ENCODE measurements at regions not wholly inside any gene's neighbourhood (a gene's known extent, or its start where the extent isn't known, plus 50 kb on each side); places are given as distances from the start of the nearest gene placed in this dataset.
"Not testable (repeated sequence)": the region's sequence is repeated elsewhere in the genome, so short reads cannot be mapped to it uniquely, and the experiment has no call there.

GRCh38 chr11:95435628-95436353 lies 204.8 kb upstream of the SESN3 start:
- no peak for DNase-seq (ENCODE audit: low spot score)

- no peak for DNase-seq (ENCODE audit: low spot score)
Observed at GRCh38 chr11:95435192-95435591, 204.2 kb upstream of the SESN3 start.

DNA sequence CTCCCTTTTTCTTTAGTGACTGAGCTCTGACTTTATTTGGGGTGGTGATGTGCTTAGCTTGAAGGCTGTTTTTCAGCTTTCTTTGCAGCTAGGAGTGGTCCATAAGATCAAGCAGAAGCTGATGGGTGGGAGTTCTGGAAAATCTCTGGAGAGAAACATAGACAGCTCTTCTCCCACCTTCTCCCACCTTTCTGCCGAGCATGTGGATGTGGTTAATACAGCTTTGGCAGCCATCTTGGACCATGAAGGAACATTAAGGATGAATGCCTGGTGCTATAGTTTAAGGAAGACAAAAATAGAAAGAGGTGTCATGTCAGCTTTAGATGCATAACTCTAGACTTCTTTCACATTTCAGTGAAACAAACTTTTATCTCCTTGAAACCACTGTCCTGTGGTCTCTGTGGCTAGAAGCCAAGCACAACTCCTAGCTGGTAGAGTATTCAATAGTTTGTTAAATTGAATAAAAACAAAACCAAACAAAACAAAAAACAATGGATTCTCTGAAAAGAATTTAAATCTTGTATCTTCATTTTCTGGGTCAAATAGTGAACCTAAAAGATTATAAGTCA lies 203.6 kb upstream of the SESN3 start:
- no peak for DNase-seq (ENCODE audit: low spot score)

- no peak for DNase-seq (ENCODE audit: low spot score)
Observed at GRCh38 chr11:95434009-95434408, 203.0 kb upstream of the SESN3 start.

- no peak for DNase-seq (ENCODE audit: low spot score)
Observed at GRCh38 chr11:95432714-95433503, 201.9 kb upstream of the SESN3 start.

DNA sequence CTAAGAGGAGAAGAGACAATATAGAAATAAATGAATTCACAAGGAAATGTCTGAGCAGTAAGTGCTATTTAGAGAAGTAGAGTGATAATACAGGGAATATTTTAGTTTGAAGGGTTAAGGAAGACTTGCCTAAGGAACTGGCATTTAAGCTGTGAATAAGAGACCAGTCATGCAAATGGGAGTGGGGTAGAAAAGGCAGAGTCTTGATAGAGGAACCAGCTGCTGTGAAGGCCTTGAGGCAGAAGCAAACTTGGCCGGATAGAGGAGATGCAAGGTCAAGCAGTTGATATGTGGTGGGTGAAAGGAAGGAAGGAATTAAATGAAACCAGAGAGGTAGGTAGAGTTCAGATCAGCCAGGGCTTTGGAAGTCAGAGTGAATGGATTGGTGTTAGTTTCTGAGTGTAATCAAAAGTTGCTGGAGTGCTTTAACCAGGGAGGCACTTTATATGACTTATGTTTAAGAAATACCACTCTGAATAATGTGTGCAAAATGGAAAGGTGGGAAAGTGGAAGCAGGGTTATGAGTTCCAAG lies 198.4 kb upstream of the SESN3 start:
- DNase-seq (ENCODE audit: low spot score) = no peak

DNA sequence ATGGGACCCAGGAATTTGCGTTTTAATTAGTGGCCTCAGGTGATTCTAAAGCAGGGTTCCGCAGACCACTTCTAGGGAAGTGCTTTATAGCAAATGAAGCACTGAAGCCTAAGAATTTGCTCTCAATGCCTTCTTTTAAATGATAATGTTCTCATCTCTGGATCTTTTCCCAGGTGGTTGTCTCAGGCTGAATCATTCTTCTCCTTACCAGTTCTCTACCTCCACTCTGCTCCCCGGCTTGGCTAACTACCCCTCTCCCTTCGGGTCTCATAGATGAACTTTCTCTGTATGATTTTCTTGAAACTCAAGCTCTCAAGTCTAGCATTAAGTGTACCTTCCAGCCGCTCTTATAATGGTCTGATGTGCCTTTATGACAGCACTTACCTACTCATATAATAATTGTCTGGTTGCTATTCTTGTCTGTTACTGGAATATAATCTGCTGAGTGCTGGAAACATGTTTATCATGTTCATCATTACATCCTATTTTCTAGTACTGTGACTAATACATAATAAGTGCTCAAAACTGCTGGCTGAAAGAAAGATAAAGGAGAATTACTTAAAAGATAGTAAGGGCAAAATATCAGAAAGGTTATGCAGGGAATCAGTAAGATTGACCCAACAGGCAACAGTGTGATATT lies 195.9 kb upstream of the SESN3 start:
- DNase-seq (ENCODE audit: low spot score) = no peak

DNA sequence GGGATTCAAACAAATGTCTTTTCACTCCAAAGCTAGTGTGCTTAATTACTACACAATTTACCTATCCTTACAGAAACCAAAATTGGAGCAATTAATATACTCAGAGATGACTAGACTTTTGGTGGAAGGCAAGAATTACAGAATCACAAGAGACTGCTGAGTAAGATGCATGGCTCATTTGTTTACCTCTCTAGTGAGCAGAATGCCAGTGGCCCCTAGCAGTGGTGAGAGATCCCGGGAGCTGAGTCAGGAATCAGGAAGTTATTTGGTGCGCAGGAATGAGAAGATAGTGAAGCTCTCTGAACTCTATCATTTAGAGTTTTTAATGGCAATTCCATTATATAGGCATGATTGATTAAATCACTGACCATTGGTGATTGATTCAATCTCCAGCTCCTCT lies 188.9 kb upstream of the SESN3 start:
- DNase-seq (ENCODE audit: low spot score) = no peak

GRCh38 chr11:95418916-95419315 lies 187.9 kb upstream of the SESN3 start:
- DNase-seq (ENCODE audit: low spot score) = no peak

GRCh38 chr11:95417832-95418231 lies 186.8 kb upstream of the SESN3 start:
- DNase-seq (ENCODE audit: low spot score) = no peak

GRCh38 chr11:95415837-95416304 lies 184.9 kb upstream of the SESN3 start:
- DNase-seq (ENCODE audit: low spot score) = no peak

GRCh38 chr11:95414217-95414616 lies 183.2 kb upstream of the SESN3 start:
- no peak for DNase-seq (ENCODE audit: low spot score)

- DNase-seq (ENCODE audit: low spot score) = no peak
Observed at GRCh38 chr11:95413761-95414160, 182.8 kb upstream of the SESN3 start.

DNA sequence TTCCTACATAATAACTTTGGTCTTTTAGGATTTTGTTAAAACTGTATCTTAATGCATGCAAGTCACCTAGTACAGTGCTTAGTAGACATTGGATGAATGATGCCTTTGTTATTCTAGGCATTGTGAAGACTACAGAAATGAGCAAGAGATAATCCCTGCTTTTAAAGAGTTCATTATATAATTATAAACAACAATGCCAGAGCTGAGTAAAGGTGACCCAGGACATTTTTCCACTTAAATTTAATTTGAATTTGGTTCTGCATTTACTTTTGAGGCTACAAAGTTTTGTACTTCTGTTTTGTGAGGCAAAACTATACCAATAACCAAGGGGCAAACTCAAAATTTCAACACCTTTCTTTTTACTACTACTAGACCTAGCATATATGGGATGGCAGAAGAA lies 182.0 kb upstream of the SESN3 start:
- no peak for DNase-seq (ENCODE audit: low spot score)

GRCh38 chr11:95412074-95412473 lies 181.1 kb upstream of the SESN3 start:
- no peak for DNase-seq (ENCODE audit: low spot score)

- DNase-seq (ENCODE audit: low spot score) = not testable (repeated sequence)
Observed at GRCh38 chr11:95410707-95411106, 179.7 kb upstream of the SESN3 start.

GRCh38 chr11:95406271-95406670 lies 175.3 kb upstream of the SESN3 start:
- DNase-seq (ENCODE audit: low spot score) = no peak

GRCh38 chr11:95404370-95404769 lies 173.4 kb upstream of the SESN3 start:
- DNase-seq (ENCODE audit: low spot score) = no peak

- DNase-seq (ENCODE audit: low spot score) = no peak
Observed at GRCh38 chr11:95398437-95399112, 167.6 kb upstream of the SESN3 start.

DNA sequence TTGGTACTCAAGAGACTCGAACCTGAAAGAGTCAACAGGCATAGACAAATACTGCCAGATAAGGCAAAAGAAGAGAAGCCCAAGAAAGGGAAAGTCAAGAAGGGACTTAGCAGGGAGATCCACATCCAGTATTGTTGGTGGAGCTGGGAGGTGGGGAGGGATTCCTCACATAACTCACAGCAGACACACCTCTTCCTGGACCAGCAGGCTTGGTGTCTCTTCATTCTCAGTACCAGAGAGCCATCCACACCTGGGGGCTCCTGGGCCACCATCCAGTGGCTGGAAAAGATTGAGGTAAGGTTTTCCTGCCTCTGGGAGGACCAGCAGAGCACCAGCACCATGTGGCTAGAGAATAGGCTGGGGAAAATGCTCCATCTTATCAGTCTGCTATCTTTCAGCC lies 161.6 kb upstream of the SESN3 start:
- no peak for DNase-seq (ENCODE audit: low spot score)

DNA sequence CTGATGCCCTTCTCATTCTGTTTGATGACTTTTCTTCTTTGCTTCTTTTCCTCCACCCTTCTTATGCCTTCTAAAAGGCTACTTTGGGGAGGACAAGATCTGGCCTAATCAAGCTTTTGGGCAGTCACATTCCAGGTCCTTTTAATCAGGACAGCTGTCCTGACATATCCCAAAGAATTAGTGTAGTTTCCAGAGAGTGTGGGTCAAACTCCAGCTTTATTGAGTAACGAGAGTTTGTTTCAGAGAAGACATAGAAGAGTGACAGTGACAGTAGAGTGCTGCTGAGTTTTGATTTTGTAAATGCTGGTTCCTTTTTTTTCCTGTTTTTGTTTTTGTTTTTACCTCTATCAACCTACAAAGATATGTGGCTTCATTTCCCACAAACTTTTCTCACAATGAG lies 158.4 kb upstream of the SESN3 start:
- no peak for DNase-seq (ENCODE audit: low spot score)

GRCh38 chr11:95388086-95388485 lies 157.1 kb upstream of the SESN3 start:
- DNase-seq (ENCODE audit: low spot score) = no peak
